ENCODE measurements at regions not wholly inside any gene's neighbourhood (a gene's known extent, or its start where the extent isn't known, plus 50 kb on each side); places are given as distances from the start of the nearest gene placed in this dataset.

DNA sequence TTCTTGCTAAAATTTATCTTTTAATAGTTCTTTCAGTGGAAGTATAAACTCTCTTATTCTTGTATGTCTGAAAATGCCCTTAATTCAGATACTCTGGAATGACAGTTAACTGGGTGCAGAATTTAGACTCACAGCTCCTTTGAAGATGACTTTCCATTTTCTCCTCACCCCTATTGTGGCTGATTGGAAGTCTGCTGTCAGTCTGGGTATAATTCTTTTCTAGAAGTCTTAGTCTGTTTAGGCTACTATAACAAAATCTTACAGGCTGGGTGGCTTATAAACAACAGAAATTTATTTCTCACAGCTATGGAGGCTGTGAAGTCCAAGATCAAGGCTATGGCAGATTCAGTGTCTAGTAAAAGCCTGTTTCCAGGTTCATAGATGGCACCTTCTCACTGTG, 145.2 kb upstream of the GDF10 start:
- in situ Hi-C loops (cut with HindIII; ENCODE audit: low pct_ligation_motif_present, low sequenced_read_pairs): no loop called here
- H3K27ac ChIP-seq: no peak overlapping the region

DNA sequence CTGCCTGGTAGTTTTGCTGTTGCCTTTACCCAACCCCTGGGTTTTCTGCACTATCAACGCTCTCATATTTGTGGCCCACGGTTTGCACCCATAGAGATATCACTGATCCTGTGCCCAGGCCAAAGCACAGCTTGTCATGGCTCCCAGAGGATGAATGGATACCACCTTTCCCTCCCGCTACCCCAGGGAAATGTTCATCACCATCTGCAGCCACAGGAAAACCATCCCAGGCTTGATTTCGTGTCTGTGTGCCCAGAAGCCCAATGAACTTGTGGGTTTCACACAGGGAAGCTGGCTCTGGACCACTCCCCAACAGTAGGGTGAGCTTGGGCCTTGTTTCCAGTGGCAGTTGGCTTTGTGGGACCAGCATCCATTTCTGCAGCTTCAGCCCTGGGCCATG, 143.1 kb upstream of the GDF10 start:
- H3K27ac ChIP-seq: no peak overlapping the region
- TF ChIP-seq, protein P1, sequence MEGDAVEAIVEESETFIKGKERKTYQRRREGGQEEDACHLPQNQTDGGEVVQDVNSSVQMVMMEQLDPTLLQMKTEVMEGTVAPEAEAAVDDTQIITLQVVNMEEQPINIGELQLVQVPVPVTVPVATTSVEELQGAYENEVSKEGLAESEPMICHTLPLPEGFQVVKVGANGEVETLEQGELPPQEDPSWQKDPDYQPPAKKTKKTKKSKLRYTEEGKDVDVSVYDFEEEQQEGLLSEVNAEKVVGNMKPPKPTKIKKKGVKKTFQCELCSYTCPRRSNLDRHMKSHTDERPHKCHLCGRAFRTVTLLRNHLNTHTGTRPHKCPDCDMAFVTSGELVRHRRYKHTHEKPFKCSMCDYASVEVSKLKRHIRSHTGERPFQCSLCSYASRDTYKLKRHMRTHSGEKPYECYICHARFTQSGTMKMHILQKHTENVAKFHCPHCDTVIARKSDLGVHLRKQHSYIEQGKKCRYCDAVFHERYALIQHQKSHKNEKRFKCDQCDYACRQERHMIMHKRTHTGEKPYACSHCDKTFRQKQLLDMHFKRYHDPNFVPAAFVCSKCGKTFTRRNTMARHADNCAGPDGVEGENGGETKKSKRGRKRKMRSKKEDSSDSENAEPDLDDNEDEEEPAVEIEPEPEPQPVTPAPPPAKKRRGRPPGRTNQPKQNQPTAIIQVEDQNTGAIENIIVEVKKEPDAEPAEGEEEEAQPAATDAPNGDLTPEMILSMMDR (IDR thresholded peaks at IDR 0.05; ENCODE audit: low read depth, low read length, missing control alignments): no peak
- H3K36me3 ChIP-seq (replicated peaks): peaks cover 3% of the 10 kb centered on the region
- no peaks in the 10 kb centered on the region for H3K27me3 ChIP-seq (replicated peaks)
- H3K4me3 ChIP-seq (ENCODE audit: low read depth, low read length): no peak overlapping the region
- DNase-seq: no peak
- in situ Hi-C loops (cut with HindIII; ENCODE audit: low pct_ligation_motif_present, low sequenced_read_pairs): no loop called here

More for the DNA sequence above, 145.2 kb upstream of the GDF10 start:
- no peak for DNase-seq
- TF ChIP-seq, protein P1 (IDR thresholded peaks at IDR 0.05; ENCODE audit: low read depth, low read length, missing control alignments): no peak
- peaks cover 16% of the 10 kb centered on the region for H3K36me3 ChIP-seq (replicated peaks)
- no peaks in the 10 kb centered on the region for H3K27me3 ChIP-seq (replicated peaks)
- no peak overlapping the region for H3K4me3 ChIP-seq (ENCODE audit: low read depth, low read length)

DNA sequence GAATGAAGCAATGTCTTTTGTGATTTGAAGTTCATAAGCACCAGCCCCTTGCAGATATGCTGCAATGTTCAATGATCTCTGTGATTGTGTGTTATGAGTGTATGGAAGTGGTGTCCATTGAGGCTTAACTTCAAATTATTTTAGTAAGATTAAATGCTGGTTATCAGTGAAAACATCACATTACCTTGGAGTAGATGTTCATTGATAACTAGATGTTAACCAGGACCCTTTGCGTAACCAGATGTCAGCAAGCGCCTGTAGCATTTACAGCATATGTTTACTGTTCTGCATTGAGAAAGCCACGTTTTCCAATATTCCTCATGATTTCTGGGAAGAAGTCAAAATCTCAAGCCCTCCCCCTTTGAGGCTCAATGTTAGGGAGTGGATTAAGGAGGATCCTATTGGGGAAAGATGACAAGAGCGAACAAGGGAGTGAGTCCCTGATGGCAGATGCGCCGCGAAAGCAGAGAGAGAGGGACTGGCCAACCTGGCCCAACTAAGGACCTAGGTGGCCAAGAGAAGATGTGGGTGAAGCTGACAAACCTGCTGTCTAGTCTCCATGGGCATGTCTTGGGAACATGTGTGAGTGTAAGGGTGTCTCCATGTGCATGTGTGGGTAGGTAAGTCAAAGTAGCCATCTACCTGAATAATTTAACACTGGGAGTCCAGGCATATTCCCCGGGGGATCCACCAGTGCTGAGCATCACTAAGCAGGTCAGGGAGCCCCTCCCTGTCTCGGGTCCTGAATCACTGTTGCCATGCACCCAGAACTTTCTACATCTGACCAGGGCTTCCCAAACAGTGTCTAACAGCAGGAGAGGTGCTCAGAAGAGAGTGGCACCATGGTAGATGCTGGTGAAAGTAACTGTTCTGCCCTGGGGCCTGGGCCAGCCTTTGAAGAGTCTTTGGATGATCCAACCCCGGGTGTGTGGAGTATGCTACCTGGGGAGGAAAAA, 141.6 kb upstream of the GDF10 start:
- Histone ChIP-seq H3K27ac (no peak overlapping the region), H3K27me3 (replicated peaks) (no peaks in the 10 kb centered on the region), H3K36me3 (replicated peaks) (no peaks in the 10 kb centered on the region), H3K4me3 (ENCODE audit: low read depth, low read length) (no peak overlapping the region)
- DNase-seq: no peak
- in situ Hi-C loops (cut with HindIII; ENCODE audit: low pct_ligation_motif_present, low sequenced_read_pairs): no loop called here
- TF ChIP-seq, protein P1 (IDR thresholded peaks at IDR 0.05; ENCODE audit: low read depth, low read length, missing control alignments): no peak

DNA sequence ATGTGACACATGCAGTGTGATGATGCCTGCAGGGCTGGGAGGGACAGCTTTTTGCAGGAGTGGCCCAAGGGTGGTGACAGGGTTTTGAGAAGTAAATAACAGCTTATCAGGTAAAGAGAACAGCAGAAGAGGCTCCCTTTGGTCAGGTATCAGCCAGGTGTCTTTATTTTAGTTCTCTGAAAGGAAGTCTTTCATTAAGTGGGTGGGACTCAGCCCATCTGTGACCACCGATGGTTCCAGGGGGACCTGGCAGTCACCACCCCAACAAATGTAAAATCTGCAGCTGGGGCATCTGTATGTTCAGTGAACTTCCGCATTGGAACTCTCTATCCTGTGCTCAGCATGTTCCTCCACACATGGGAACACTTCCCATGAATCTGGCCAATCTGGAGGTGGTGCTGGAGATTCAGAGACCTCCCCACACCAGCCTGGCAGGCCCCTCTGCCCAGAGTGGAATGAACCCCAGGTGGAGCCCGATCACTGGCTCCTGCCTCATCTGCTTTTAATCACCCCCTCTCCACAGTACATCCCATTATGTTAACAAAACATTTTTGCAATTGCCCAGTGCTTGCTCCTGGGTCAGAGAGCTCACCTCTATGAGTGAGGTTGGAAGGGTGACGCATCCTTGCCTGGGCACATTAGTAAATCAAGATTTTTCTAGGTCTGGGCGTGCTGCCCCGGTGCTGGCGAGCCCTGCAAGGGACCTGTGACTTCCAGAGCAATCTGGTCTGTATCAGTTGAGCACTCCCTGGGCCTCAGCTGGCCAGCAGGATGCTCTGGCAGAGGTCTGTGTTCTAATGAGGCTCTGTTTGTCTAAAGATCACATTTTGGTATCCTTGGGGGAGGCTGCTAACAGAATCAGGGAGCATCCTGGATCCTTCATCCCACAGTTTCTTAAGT, 140.4 kb upstream of the GDF10 start:
- TF ChIP-seq, protein P1 (IDR thresholded peaks at IDR 0.05; ENCODE audit: low read depth, low read length, missing control alignments): no peak
- Histone ChIP-seq H3K27me3 (replicated peaks) (no peaks in the 10 kb centered on the region), H3K4me3 (ENCODE audit: low read depth, low read length) (no peak overlapping the region), H3K36me3 (replicated peaks) (no peaks in the 10 kb centered on the region), H3K27ac (no peak overlapping the region)
- DNase-seq: no peak
- in situ Hi-C loops (cut with HindIII; ENCODE audit: low pct_ligation_motif_present, low sequenced_read_pairs): no loop called here

DNA sequence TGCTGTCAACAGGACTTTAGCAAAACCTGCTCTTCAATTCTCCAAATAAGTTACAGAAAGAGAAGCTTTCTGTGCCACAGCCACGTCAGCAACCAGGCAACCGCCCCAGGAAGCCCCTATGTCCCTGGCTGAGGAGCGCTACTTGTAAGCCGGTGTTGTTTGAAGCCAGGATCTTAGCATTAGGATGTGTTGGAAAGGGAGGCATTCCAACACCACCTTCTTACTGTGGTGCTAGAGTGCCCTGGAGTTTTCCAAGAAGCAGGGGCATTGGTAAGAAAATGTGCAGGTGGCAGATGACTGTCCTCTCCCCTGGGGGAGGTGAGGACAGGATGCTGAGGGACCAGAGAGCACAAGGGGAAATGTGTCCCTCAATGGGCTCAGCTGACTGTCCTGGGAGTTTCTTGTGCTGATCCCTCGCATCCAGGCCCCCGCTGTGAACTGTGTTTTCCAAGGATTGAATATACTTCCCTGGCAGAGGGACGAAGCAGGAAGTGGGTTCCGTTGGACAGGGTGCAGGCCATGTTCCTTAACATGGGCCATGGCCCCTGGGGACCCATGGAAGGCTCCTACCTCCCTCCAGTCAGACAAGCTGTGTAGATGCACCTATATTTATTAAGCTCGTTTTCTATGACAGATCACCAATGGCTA, 139.6 kb upstream of the GDF10 start:
- TF ChIP-seq, protein P1 (IDR thresholded peaks at IDR 0.05; ENCODE audit: low read depth, low read length, missing control alignments): no peak
- Histone ChIP-seq H3K27me3 (replicated peaks) (no peaks in the 10 kb centered on the region), H3K27ac (no peak overlapping the region), H3K36me3 (replicated peaks) (no peaks in the 10 kb centered on the region), H3K4me3 (ENCODE audit: low read depth, low read length) (no peak overlapping the region)
- DNase-seq: no peak
- in situ Hi-C loops (cut with HindIII; ENCODE audit: low pct_ligation_motif_present, low sequenced_read_pairs): no loop called here

Data from brain microvascular endothelial cell (primary cell).